KG1 (cell line): ENCODE measurements at regions not wholly inside any gene's neighbourhood (a gene's known extent, or its start where the extent isn't known, plus 50 kb on each side); places are given as distances from the start of the nearest gene placed in this dataset.

Experiments used
- DNase-seq: peaks from one replicate; lab custom pipeline; 2025; lab: John Stamatoyannopoulos, UW

DNA sequence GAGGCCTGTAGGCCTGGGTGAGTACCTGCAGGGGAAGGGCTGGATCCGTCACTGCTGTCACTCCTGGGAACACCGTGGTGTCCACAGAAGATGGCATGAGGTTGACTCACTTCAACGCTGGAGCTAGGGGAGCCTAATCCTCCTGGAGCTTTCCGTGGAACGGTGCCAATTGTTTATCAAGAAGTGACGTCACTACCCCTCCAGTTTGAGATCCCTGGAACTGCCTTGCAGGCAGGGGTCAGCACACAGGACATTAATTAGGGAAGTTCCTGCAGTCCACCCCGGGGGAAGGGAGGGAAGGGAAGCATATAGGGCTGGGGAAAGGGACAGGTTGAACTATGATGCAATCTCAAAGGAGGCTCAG is 408.6 kb downstream of the GALR1 start:
- DNase-seq = no peak

DNA sequence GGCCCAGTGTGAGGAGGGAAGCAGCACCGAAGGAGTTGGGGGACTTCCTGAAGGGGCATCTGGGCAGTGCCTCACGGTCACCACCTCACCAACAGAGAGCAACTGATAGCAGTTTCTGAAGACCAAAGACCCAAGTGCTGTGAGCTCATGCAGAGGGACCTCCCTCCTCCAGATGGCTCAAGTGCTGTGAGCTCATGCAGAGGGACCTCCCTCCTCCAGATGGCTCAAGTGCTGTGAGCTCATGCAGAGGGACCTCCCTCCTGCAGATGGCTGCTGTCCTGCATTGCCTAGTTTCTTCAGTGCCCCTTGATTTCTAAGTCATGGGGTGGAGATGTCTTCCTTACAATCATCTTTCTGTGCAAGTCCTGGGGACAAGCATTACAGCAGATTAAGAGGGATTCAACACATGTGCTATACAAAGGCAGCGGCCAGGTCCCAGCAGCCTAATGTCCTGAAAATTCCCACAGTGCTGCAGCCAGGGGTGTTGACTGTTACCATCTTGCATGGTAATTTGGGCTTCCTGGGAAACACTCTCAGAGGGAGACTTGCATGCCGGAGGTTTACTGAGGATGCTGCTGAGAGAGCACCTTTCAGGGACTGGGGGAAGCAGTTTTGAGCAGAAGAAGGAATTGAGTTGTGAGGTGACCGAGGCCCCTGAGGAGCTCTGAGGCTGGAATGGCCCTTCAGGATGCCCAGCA is 409.3 kb downstream of the GALR1 start:
- DNase-seq = no peak

DNA sequence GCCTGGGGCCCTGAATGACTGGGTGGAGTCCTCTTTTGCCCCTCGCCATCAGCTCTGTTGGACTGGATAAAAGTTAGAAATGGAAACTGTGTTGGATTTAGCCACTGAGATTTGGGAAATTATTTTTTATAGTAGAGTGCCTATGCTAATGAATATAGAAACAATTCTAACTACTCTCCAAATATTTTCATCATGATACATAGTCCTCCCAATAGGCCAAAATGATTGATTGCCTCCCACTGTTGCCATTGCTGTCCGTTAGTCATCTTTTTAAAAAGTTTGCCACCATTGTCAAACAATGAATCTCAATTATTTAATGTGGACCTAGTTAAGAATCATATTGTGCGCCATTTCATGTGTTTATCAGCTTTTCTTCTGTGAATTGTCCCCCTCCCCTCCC is 417.0 kb downstream of the GALR1 start:
- DNase-seq = no peak

DNA sequence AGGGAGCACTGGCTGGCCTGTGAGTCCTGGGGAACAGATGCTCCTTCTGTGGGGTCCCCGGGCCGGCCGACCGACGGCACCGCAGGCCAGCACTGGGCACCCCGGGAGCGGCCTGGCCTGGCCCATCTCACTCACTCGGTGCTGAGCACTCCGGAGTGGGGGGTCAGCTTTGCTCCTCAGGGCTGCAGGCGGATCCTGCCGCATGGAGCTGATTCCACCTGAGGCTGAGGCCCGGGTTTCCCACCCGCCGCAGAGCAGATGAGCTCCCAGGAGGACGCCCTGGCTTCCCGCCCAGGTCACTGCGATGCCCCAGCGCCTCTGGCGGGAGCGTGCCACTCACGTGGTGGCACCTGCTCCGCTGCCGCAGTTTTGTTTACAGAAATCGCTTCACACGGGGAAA is 418.6 kb downstream of the GALR1 start:
- DNase-seq = no peak

DNA sequence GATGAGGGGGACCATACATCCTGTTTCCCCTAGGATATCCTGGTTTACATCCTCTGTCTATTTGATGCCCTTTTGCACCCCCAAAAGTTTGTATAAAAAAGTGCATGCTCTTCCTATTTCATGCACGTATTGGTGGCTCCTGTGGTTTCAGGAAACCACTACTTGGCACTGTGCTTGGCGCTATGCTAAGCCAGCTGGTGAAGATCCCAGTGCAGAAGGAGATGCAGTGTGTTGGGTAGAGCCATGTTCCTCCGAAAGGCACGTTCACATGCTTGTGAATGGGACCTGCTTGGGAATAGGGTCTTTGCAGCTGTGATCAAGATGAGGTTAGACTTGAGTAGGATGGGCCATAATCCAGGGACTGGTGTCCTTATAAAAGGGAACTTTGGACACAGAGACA is 419.7 kb downstream of the GALR1 start:
- DNase-seq = no peak

DNA sequence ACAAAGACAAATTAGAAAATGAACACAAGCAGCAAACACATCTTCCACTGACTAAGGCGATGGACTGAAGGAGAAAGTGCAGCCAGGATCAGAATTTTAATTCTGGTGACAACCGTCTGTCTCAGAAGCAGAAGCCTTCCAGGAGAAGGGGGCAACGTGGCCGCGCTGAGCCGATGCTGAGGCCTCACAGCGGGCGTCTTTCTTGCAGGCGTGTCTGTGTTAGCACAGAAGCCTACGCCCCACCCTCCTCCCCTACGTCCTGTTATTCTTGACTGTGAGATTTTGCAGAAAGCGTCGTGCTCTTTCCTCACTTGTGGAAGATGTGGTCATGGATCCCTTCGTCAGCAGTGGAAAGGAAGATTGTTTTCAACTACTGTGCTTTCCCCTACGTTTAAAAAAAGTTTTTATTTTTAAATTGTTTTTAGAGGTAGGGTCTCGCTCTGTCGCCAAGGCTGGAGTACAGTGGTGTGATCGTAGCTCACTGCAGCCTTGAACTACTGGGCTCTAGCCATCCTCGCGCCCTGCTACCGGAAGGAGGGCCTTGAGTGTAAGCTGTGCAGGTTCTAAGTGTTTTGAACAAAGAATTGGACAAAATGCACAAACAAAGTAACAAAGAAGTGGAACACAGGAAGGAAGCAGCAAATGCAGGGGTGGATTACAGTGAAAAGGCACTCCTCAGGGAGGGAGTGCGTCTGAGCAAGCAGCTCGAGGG is 422.0 kb downstream of the GALR1 start:
- no peak for DNase-seq

DNA sequence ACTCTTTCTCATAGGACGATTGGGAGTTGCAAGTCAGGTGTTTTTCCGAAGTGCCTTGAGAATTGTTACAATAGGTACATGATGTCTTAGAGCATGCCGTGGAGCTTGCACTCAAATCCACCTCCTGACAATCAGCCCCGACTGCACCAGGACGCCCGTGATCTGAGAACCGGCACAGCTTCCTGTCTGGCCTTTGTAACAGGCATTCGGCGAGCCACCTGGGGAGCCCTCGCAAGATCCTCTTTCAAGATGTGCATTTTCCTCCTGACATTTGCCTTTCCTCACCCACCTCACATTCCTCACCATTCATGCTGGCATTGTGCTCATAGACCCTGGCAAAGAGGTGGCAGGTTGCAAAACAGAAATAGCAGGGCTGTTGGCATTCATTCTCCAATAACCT is 427.3 kb downstream of the GALR1 start:
- DNase-seq = no peak

DNA sequence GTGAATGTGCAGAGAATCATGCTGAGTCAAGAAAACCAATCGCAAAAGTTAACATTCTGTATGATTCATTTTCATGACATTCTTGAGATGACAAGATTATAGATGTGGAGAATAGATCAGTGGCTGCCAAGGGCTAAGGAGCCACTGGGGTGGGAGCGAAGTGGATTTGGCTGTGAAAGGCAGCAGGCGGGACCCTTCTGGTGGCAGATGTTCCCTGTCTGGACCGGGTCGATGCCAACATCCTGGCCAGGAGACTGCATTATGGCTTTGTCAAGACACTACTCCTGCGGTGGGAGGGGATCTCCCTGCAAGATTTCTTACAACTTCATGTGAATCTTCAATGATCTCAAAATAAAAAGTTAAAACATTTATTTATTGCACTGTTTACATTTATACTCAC is 427.9 kb downstream of the GALR1 start:
- no peak for DNase-seq

DNA sequence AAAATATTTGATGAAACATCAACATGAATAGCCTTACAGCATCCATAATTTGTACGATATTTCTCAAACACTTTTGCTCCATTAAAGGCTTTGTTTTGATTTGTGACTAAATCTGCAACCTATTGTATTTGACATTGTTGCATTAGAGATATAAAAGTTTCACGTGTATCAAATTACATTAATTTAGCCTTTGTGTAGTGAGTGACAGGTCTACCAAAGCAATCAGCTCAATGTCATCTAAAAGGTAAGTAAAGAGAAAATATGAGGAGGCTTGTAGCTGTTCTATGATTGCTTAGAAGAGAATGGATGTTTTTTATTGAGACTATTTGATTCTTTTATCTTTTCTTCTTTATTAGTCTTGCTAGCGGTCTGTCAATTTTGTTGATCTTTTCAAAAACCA is 430.2 kb downstream of the GALR1 start:
- DNase-seq = no peak

DNA sequence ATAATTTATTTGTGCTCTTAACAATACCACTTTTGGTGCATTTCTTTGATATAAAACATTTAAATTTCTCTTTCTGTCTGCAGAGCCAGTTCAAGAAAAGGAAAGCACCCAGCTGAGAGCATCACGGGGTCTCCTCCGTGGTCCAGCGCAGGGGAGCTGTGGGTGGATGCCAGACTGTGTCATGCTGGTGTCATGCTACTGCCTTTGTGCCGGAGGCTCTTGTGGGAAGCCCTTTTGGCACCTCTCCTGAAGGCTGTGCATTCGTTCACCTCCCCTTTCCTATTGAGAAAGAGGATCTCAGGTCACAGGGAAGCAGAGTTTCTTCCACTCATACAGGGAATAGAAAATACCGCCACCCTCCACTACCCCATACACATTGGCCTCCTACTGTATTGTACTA is 450.4 kb downstream of the GALR1 start:
- DNase-seq = no peak

DNA sequence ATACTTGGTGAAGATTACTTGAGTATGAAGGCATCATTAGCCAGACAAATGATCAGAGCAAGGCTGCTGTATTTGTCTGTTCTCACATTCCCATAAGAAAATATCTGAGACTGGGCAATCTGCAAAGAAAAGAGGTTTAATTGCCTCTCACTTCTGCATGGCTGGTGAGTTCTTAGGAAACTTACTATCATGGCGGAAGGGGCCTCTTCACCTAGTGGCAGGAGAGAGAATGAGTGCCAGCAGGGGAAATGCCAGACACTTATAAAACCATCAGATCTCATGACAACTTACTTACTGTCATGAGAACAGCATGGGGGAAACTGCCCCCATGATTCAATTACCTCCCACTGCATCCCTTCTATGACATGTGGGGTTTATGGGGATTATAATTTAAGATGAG is 452.3 kb downstream of the GALR1 start:
- no peak for DNase-seq

DNA sequence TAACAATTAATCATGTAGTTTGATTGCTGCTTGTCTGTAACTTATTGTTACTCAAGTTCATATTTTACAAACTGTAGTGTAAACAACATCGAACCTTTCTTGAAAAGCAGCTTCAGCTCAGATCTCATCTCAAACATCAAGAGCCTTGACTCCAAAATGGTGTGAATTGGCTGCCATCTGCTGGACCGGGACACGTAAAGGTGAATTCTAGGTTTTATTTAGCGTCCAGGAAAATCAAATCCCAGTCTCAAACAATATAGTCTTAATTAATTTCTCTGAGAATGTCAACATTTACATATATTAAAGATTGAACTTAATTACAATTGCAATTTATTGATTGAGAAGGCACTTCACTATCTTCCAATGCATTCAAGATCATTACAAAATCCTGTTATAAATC is 453.0 kb downstream of the GALR1 start:
- DNase-seq = no peak

DNA sequence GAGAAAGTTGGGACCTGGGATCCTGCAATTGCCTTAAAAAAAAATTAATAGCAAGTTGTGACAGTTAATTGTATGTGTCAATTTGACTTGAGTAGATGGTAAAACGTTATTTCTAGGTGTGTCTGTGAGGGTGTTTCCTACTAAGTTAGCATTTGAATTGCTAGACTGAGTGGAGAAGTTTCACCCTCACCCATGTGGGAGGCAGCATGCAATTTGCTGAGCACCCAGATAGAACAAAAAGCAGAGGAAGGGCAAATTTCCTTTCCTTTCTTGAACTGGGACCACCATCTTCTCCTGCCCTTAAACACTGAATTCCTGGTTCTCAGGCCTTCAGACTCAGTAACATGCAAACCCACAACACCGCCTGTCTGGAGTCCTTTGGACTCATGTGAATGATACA is 455.7 kb downstream of the GALR1 start:
- DNase-seq = no peak

DNA sequence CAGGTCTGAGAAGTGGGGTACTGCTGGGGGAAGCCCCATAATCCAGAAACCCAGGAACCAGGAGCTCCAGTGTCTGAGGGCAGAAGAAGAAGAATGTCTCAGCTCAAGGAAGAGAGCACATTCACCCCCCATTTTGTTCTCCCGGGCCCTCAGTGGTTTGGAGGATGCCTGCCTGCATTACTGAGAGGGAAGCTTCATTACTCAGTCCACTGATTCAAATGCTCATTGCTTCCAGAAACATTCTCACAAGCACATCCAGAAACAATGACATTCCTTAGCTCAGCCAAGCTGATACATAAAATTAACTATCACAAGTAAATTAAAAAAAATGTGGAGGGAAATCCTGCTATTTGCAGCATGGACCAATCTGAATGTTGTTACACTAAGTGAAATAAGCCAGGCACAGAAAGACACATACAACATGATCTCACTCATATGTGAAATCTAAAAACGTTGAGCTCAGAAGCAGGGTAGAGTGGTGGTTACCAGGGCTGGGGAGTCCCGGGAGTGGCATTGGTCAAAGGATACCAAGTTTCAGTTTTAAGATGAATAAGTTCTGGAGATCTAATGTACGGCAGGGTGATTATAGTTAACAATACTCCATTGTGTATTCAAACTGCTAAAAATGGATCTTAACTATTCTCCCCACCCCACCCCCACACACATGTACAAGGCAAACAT is 459.3 kb downstream of the GALR1 start:
- DNase-seq = no peak

DNA sequence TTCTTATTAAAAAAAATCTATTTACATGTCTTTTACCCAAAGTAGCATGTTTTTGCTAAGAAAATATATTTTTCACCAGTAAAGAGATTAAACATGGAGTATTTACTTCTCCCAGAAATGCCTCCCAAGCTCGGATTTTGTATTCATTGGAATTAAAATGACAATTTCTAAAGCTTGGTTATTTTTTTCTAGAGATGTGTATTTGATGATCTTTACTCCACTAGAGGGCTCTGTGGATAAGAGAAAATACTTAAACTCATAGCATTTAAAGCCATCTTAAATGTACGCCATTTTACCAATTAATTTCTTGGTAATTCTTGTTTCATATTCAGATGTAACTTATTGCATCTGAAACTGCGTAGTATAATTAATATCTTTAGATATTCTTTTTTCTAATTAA is 461.4 kb downstream of the GALR1 start:
- no peak for DNase-seq

DNA sequence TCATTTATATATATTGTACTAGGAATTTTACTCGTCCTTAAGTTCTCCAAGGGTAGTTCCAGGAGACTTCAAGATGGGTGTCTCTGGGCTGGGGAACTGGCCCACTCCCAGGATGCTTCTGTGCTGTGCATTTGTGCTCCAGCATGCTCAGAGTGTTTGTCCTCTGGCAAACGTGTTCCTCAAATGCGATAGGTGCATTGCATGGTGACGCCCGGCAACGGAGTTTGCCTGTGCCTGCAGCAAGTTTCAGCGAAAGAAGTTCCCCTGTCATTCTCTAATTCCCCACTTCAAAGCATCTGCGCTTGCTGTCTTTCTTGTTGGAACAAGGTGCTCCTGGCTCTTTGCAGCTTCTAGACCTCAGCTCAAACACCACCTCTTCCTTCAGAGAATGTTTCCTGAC is 465.1 kb downstream of the GALR1 start:
- no peak for DNase-seq

DNA sequence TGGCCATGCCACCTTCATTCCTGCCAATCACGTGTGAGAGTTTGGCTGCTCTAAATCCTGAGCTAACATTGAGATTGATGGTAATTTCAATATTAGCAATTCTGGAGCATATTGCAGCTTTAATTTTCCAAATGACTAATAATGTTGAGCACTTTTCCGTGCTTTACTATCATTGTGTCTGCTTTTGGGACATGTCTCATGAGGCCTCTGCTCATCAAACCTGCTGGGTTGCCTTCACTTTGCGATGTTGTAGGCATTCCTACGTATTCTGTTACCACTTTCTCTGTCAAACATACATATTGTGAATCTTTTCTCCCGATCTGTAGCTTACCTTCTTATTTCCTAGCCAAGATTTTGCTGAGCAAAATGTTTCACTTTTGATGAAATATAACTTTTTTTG is 466.6 kb downstream of the GALR1 start:
- DNase-seq = no peak

DNA sequence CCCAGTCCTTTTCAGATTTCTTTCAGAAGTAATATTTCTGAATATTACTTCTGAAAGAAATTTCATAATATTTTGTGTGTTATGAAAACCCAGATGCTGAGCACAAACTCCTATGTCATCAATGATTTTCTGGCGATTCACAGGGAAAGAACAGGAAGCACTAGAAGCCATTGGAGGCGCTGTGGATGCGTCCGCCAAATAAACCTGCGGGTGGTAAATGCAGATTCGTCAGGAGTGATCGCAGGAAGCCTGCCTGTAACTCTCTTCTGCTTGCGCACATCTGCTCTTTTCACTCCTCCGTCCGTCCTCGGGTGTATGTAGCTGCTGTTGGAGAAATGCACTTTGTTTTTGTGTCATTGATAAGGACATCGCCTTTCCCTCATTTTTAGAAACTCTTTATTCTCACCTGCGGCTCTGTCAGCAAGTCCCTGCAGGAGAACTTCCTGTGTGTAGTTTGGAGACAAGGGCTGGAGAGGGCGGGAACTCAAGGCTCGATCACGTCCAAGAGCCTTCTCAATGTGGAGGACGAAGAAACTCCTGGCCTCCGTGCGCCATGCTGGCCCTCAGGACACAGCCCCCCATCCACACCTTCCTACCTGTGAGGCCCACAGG is 483.8 kb downstream of the GALR1 start:
- no peak for DNase-seq

DNA sequence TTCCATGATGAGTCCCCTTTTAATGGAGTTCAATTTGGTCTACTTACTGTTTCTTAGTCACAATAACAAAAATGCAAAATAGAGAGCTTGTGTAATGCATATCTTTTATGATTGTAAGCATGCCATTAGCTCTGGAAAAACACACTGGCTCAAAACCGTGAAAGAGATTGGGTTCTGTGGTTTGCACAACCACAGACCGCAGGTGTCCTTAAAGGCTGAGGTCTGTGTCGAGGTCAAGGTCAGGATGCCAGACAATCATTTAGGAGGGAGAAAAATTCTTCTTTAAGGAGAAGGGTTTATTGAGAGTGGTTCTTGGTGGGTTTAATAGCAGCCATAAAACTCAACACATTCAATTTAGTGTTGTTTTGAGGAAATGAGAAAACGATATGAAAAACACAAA is 487.2 kb downstream of the GALR1 start:
- no peak for DNase-seq

DNA sequence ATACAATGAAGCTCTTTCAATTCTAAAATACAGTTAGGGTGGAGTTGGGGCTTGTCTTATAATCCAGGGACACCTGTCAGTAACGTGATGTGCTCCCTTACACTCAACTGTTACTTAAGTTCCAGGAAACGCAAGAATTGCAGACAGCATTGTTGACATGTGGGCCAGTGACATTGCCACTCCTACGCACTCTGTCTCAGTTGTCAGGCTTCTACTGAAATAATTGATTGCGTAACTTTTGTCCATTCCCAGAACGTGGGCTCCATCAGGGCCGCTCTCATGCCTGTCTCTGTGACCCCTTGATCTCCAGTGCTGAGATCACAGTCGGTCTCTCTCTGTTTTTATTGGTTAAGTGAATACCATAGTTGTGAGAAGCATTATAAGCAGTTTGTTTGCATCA is 487.8 kb downstream of the GALR1 start:
- DNase-seq = no peak

DNA sequence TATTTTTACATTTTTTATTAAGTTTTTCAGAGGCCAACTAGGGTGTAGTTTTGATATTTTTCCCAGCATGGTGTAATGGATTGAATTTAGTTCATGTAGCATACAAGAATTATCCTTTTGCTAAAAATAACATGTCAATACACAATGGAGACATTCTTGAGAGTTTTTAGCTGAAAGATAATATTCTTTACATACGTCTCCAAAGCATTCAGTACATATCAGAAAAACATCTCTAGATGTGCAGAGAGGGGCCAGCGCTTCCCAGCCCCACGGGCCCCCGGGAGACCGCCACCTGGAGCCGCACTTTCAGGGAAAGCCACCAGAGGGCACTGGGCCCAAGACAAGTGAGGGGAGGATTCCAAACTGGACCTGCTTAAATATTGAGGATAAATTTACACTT is 499.4 kb downstream of the GALR1 start:
- no peak for DNase-seq

DNA sequence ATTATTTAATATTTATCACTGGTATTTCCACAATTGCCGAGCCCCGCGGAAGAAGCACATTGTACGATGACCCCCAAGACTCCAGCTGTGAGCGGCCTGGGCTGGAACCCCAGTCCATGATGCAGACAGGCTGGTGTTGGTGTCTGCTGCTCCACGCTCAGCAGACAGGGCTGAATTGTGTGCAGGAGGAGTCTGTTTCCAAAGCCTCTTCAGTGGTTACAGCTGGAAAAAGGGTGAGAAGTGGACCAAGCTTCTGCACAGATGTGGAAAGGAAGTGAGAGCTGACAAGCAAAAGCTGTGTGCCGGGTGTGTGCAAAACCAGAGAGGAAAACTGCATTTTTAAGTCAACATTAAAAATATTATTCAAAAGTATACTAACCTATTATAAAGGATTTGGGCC is 500.4 kb downstream of the GALR1 start:
- no peak for DNase-seq

DNA sequence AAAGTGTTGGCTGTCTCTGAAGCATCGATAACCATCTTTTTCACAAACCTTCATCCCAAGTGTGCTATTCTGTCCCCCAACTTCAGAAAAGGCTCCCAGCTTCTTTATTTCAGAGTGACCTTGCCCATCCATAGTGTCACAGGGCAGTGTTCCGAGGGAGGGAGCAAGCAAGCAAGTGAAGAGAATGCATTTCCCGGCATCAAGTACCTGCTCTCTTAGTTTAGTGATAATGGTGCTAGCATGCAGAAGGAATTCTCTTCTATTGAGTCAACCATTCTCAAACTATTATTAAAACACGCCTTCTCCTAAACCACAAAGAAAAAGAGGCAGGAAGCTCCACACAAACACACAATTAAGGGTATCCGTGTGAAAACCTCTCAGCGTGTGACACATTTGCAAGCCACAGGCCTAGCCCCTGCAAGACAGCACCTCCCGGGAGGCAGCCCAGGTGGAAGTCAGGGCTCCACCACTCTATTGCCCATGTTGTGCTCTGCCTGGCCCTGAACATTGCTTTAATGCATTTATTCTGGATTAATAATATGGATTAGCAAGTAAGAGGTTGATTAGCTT is 504.9 kb downstream of the GALR1 start:
- DNase-seq = no peak
